ENCODE measurements at regions not wholly inside any gene's neighbourhood (a gene's known extent, or its start where the extent isn't known, plus 50 kb on each side); places are given as distances from the start of the nearest gene placed in this dataset.

DNA sequence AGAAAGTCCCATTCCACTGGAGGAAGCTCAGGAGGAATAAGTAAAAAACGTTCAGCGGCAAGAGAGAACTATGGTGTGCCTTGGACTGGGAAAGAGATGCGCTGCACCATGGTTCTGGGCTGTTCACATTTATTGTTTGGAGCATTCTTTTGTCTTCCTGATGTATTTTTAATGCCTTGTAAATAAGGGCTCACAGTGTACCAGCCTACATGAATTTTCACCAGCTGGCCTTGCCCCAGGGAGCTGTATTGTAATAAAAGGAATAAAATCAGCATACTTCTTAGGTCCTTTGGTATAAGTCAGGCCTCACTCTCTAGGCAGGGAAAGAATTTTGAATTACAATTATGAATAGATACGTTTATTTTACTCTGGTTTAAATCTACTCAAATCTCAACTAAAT is 1249.6 kb downstream of the CNTNAP5 start:
- TF ChIP-seq, protein P1, sequence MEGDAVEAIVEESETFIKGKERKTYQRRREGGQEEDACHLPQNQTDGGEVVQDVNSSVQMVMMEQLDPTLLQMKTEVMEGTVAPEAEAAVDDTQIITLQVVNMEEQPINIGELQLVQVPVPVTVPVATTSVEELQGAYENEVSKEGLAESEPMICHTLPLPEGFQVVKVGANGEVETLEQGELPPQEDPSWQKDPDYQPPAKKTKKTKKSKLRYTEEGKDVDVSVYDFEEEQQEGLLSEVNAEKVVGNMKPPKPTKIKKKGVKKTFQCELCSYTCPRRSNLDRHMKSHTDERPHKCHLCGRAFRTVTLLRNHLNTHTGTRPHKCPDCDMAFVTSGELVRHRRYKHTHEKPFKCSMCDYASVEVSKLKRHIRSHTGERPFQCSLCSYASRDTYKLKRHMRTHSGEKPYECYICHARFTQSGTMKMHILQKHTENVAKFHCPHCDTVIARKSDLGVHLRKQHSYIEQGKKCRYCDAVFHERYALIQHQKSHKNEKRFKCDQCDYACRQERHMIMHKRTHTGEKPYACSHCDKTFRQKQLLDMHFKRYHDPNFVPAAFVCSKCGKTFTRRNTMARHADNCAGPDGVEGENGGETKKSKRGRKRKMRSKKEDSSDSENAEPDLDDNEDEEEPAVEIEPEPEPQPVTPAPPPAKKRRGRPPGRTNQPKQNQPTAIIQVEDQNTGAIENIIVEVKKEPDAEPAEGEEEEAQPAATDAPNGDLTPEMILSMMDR (IDR thresholded peaks at IDR 0.05) = no peak
- TF ChIP-seq POLR2A (IDR thresholded peaks at IDR 0.05) = no peak
- no peak for TF ChIP-seq EP300 (IDR thresholded peaks at IDR 0.05)
